ENCODE measurements at regions not wholly inside any gene's neighbourhood (a gene's known extent, or its start where the extent isn't known, plus 50 kb on each side); places are given as distances from the start of the nearest gene placed in this dataset.

DNA sequence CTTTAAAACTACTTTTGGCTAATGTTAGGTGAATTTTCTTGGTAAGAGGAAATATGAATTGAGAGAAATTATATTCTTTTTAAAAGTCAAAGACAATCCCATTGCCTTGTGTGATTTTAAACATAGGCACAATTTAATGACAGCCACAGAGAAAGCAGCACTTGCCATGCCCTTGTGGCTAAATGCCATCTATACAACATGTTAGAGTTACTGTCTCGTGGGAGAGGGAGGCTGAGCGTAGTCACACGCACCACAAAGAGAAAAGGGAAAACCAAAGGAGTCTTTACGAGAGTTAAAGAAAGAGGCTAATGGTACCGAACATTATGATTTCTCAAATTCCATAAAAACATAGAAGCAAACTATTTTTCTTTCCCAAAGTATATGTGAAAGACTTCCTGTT lies 537.9 kb downstream of the PTPRC start:
- ChIA-PET POLR2A (ENCODE audit: low non-redundant PET) (no interaction called here), CTCF (no interaction called here)
- BruUV-seq (replicated peaks), result no TSS peak
- Histone ChIP-seq H3K27me3 (replicated peaks; ENCODE audit: insufficient read depth, low read depth, low read length, poor library complexity) (no peaks in the 10 kb centered on the region), H3K9me3 (ENCODE audit: low read depth, low read length, poor library complexity, severe bottlenecking) (peaks cover 3% of the 10 kb centered on the region), H3K36me3 (ENCODE audit: insufficient read depth, low read length, poor library complexity, severe bottlenecking) (no peaks in the 10 kb centered on the region), H3K4me3 (ENCODE audit: low read depth, low read length, poor library complexity, severe bottlenecking) (no peak overlapping the region), H3K4me1 (ENCODE audit: insufficient read depth, low read length, poor library complexity, severe bottlenecking) (peaks cover 12% of the 10 kb centered on the region), H3K27ac (ENCODE audit: low read depth, low read length, poor library complexity, severe bottlenecking) (no peak overlapping the region)
- no peak for DNase-seq (ENCODE audit: low spot score)
- TF ChIP-seq, protein P1, sequence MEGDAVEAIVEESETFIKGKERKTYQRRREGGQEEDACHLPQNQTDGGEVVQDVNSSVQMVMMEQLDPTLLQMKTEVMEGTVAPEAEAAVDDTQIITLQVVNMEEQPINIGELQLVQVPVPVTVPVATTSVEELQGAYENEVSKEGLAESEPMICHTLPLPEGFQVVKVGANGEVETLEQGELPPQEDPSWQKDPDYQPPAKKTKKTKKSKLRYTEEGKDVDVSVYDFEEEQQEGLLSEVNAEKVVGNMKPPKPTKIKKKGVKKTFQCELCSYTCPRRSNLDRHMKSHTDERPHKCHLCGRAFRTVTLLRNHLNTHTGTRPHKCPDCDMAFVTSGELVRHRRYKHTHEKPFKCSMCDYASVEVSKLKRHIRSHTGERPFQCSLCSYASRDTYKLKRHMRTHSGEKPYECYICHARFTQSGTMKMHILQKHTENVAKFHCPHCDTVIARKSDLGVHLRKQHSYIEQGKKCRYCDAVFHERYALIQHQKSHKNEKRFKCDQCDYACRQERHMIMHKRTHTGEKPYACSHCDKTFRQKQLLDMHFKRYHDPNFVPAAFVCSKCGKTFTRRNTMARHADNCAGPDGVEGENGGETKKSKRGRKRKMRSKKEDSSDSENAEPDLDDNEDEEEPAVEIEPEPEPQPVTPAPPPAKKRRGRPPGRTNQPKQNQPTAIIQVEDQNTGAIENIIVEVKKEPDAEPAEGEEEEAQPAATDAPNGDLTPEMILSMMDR (conservative IDR thresholded peaks at IDR 0.05; ENCODE audit: low read depth, low read length), result no peak
- TF ChIP-seq EZH2 (IDR thresholded peaks at IDR 0.05; ENCODE audit: borderline replicate concordance, low read depth, low read length, poor library complexity, severe bottlenecking), result no peak
- intact Hi-C loops (cut with micrococcal nuclease; ENCODE audit: unreplicated experiment), result no loop called here

DNA sequence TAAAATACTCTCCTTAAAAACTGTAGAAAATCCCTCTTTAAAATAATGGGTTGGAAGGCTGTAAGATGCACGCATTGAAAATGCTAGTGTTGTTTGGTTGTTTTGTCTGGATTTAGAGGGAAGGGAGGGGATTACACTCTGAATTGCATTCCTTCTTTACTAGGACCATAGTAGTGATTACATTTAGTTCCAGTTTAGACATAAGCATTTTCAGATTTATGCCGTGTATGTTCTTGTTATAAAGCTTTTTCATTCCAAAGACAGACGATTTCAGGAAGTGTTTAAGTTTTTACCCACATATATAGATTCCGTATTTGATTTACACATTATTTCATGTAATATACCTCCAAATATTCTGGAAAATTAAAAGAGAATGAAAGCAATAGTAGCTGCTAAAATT lies 538.4 kb downstream of the PTPRC start:
- no peak for TF ChIP-seq EZH2 (IDR thresholded peaks at IDR 0.05; ENCODE audit: borderline replicate concordance, low read depth, low read length, poor library complexity, severe bottlenecking)
- TF ChIP-seq, protein P1 (conservative IDR thresholded peaks at IDR 0.05; ENCODE audit: low read depth, low read length), result no peak
- ChIA-PET CTCF (no interaction called here), POLR2A (ENCODE audit: low non-redundant PET) (no interaction called here)
- Histone ChIP-seq H3K4me3 (ENCODE audit: low read depth, low read length, poor library complexity, severe bottlenecking) (no peak overlapping the region), H3K27ac (ENCODE audit: low read depth, low read length, poor library complexity, severe bottlenecking) (no peak overlapping the region), H3K36me3 (ENCODE audit: insufficient read depth, low read length, poor library complexity, severe bottlenecking) (no peaks in the 10 kb centered on the region), H3K4me1 (ENCODE audit: insufficient read depth, low read length, poor library complexity, severe bottlenecking) (peaks cover 14% of the 10 kb centered on the region), H3K9me3 (ENCODE audit: low read depth, low read length, poor library complexity, severe bottlenecking) (peaks cover 3% of the 10 kb centered on the region), H3K27me3 (replicated peaks; ENCODE audit: insufficient read depth, low read depth, low read length, poor library complexity) (no peaks in the 10 kb centered on the region)
- no TSS peak for BruUV-seq (replicated peaks)
- intact Hi-C loops (cut with micrococcal nuclease; ENCODE audit: unreplicated experiment), result no loop called here
- DNase-seq (ENCODE audit: low spot score), result no peak

DNA sequence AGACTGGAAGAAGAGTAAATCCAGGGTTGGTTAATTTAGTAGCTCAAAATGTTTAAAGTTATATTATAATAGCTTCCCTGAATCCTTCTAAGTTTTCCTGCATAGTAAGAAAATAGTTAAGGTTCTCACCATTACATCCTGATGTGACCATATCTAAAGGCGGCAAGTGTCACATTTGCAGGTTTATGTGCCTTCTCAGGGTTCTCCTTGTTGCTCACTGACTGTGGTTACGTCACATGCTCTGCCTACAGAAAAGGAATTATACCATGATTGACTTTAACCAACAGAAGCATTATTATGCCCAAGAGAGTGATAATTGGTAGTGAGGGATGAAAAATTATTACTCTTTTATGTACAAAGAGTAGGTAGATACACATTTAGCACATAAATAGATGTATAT lies 539.8 kb downstream of the PTPRC start:
- POLR2A ChIA-PET (ENCODE audit: low non-redundant PET), result no interaction called here
- TF ChIP-seq, protein P1 (conservative IDR thresholded peaks at IDR 0.05; ENCODE audit: low read depth, low read length), result no peak
- no TSS peak for BruUV-seq (replicated peaks)
- Histone ChIP-seq H3K4me3 (ENCODE audit: low read depth, low read length, poor library complexity, severe bottlenecking) (no peak overlapping the region), H3K36me3 (ENCODE audit: insufficient read depth, low read length, poor library complexity, severe bottlenecking) (no peaks in the 10 kb centered on the region), H3K4me1 (ENCODE audit: insufficient read depth, low read length, poor library complexity, severe bottlenecking) (peaks cover 11% of the 10 kb centered on the region), H3K27ac (ENCODE audit: low read depth, low read length, poor library complexity, severe bottlenecking) (no peak overlapping the region), H3K9me3 (ENCODE audit: low read depth, low read length, poor library complexity, severe bottlenecking) (peaks cover 3% of the 10 kb centered on the region), H3K27me3 (replicated peaks; ENCODE audit: insufficient read depth, low read depth, low read length, poor library complexity) (no peaks in the 10 kb centered on the region)
- intact Hi-C loops (cut with micrococcal nuclease; ENCODE audit: unreplicated experiment), result no loop called here
- CTCF ChIA-PET, result no interaction called here
- DNase-seq (ENCODE audit: low spot score), result no peak

Data from A673 (cell line).